HepG2 (cell line): ENCODE measurements at regions not wholly inside any gene's neighbourhood (a gene's known extent, or its start where the extent isn't known, plus 50 kb on each side); places are given as distances from the start of the nearest gene placed in this dataset.

ENCODE experiments used
- ATAC-seq: fragments of 200-7000 bp; cut with Tn5 transposase; 3 replicates; pipeline ENCODE4 v1.9.1; 2020; ENCODE audit warnings: mild to moderate bottlenecking, moderate library complexity
- BruUV-seq: library from RNA; stranded (reverse); fragments of 400-500 nt; replicated peaks from 2 replicates; lab custom pipeline; 2021; lab: Mats Ljungman, UMichigan
- CTCF ChIA-PET: fragments of 300-600 bp; formaldehyde crosslinking; extraction: SDS; loops from one replicate; lab custom pipeline; 2021; ENCODE audit warnings: low total read pairs, inconsistent platforms, low intra/inter-chr PET ratio; lab: Yijun Ruan, JAX
- POLR2A ChIA-PET: fragments of 350-600 bp; sonication (Branson Sonifier 250); formaldehyde crosslinking; loops from one replicate; lab custom pipeline; 2020; ENCODE audit warnings: antibody characterized with exemption, inconsistent platforms; lab: Yijun Ruan, JAX
- DNase-seq: peaks from one replicate; pipeline ENCODE4 v3.0.0-alpha.2; 2015; ENCODE audit warnings: low spot score
- FAIRE-seq: peaks from 3 replicates; lab custom pipeline; 2011; peaks lifted over from hg19 to GRCh38; lab: Jason Lieb, UNC
- H2AFZ ChIP-seq: one replicate; pipeline ENCODE4 v1.6.1; 2011; ENCODE audit warnings: low read length, inconsistent platforms
- H3K27ac ChIP-seq: fragments of 300-600 bp; 3 replicates; pipeline ENCODE4 v1.8.0; 2011; ENCODE audit warnings: mixed run types, mild to moderate bottlenecking, mixed read lengths, low read length, inconsistent platforms; ENCODE audit not compliant: insufficient read depth; ENCODE audit errors: extremely low read length
- H3K27me3 ChIP-seq, 2 experiments: fragments of 200-600 bp in 1 of 2; 2 replicates in 1 of 2; 3 replicates in 1 of 2; pipeline versions ENCODE4 v1.6.0 to v1.8.0; 2011; ENCODE audit warnings: low read length in 2 of 2, mild to moderate bottlenecking in 2 of 2, moderate library complexity in 2 of 2, inconsistent platforms in 1 of 2; ENCODE audit not compliant: insufficient read depth in 2 of 2, control insufficient read depth in 1 of 2
- H3K36me3 ChIP-seq, 2 experiments: fragments of 200-600 bp in 1 of 2; replicated peaks in 1 of 2; 2 replicates in 1 of 2; 3 replicates in 1 of 2; pipeline versions ENCODE4 v1.5.1 to v1.8.0; 2011; ENCODE audit warnings: low read length in 2 of 2, inconsistent platforms in 1 of 2; ENCODE audit not compliant: insufficient read depth in 2 of 2, control insufficient read depth in 1 of 2
- H3K4me1 ChIP-seq: 2 replicates; pipeline ENCODE4 v1.5.1; 2012; ENCODE audit warnings: low read length, inconsistent platforms; ENCODE audit not compliant: insufficient read depth
- H3K4me2 ChIP-seq: 2 replicates; pipeline ENCODE4 v1.6.0; 2011; ENCODE audit warnings: low read depth, low read length, inconsistent platforms
- H3K4me3 ChIP-seq, 3 experiments: fragments of 200-600 bp in 1 of 3; sonication (generic), shearing (Covaris generic) in 1 of 3; replicated peaks in 1 of 3; 2 replicates each; pipeline ENCODE4 v1.5.1; 2011 to 2016; ENCODE audit warnings: low read length in 3 of 3, inconsistent platforms in 2 of 3, low read depth in 2 of 3, mild to moderate bottlenecking in 2 of 3, control low read depth in 1 of 3, mixed read lengths in 1 of 3; ENCODE audit not compliant: insufficient read depth in 1 of 3
- H3K79me2 ChIP-seq: one replicate; pipeline ENCODE4 v1.6.1; 2011; ENCODE audit warnings: low read length, inconsistent platforms; ENCODE audit not compliant: insufficient read depth
- H3K9ac ChIP-seq: 2 replicates; pipeline ENCODE4 v1.6.0; 2011; ENCODE audit warnings: mild to moderate bottlenecking, low read depth, low read length, inconsistent platforms; ENCODE audit not compliant: insufficient read depth
- H3K9me3 ChIP-seq: 2 replicates; pipeline ENCODE4 v1.5.1; 2012; ENCODE audit warnings: mild to moderate bottlenecking, low read length
- H4K20me1 ChIP-seq: 2 replicates; pipeline ENCODE4 v1.6.0; 2011; ENCODE audit warnings: inconsistent platforms, mild to moderate bottlenecking, low read length, moderate library complexity; ENCODE audit not compliant: insufficient read depth
- ATRX ChIP-seq: sonication (generic); formaldehyde crosslinking; IDR thresholded peaks from 2 replicates; pipeline ENCODE4 v1.4.0; 2020; ENCODE audit warnings: missing genetic modification reagents, borderline replicate concordance
- HHEX ChIP-seq: IDR thresholded peaks from 2 replicates; pipeline ENCODE4 v1.6.1; 2016; ENCODE audit warnings: control low read depth
- HNRNPL ChIP-seq: fragments of 200-400 bp; formaldehyde crosslinking; IDR thresholded peaks from 2 replicates; pipeline ENCODE4 v1.6.1; 2017; ENCODE audit warnings: mild to moderate bottlenecking, low read depth, low read length
- HNRNPUL1 ChIP-seq: fragments of 200-400 bp; formaldehyde crosslinking; IDR thresholded peaks from 2 replicates; pipeline ENCODE4 v1.6.1; 2017; ENCODE audit warnings: low read depth, mild to moderate bottlenecking, low read length, moderate library complexity
- JARID2 ChIP-seq: sonication (generic); formaldehyde crosslinking; IDR thresholded peaks from 2 replicates; pipeline ENCODE4 v1.8.1; 2023; ENCODE audit warnings: missing genetic modification reagents, inconsistent platforms; ENCODE audit not compliant: insufficient replicate concordance
- RELA ChIP-seq: sonication (generic); formaldehyde crosslinking; IDR thresholded peaks from 2 replicates; pipeline ENCODE4 v1.4.0; 2020; ENCODE audit warnings: missing genetic modification reagents
- RNF2 ChIP-seq: fragments of 450-650 bp; conservative IDR thresholded peaks from 2 replicates; pipeline ENCODE4 v1.6.1; 2016; ENCODE audit warnings: low read depth
- STAG1 ChIP-seq: sonication (generic); formaldehyde crosslinking; IDR thresholded peaks from 2 replicates; pipeline ENCODE4 v1.4.0; 2020; ENCODE audit warnings: missing genetic modification reagents
- ZC3H13 ChIP-seq: sonication (generic); formaldehyde crosslinking; IDR thresholded peaks from 2 replicates; pipeline ENCODE4 v1.8.1; 2023; ENCODE audit warnings: mild to moderate bottlenecking, missing genetic modification reagents, moderate library complexity
- ZNF746 ChIP-seq: sonication (generic); formaldehyde crosslinking; IDR thresholded peaks from 2 replicates; pipeline ENCODE4 v1.8.0; 2022; ENCODE audit warnings: mild to moderate bottlenecking, missing genetic modification reagents
- ZNF761 ChIP-seq: sonication (generic); formaldehyde crosslinking; conservative IDR thresholded peaks from 2 replicates; pipeline ENCODE4 v1.4.0; 2020; ENCODE audit warnings: mild to moderate bottlenecking, missing genetic modification reagents
- ZNF790 ChIP-seq: sonication (generic); formaldehyde crosslinking; IDR thresholded peaks from 2 replicates; pipeline ENCODE4 v1.8.0; 2022; ENCODE audit warnings: missing genetic modification reagents, mild to moderate bottlenecking, borderline replicate concordance
- WGBS: methylation state at CpG from one replicate; pipeline ENCODE4 v1.1.6; 2017; ENCODE audit warnings: low lambda C conversion rate; 5-methylcytosine and 5-hydroxymethylcytosine counted together
- in situ Hi-C: cut with HindIII; loops from 2 replicates; pipeline ENCODE4 v1.10.0; 2017; ENCODE audit warnings: low pct_unique_long_range_greater_than_20kb; ENCODE audit not compliant: extremely low pct_ligation_motif_present
- intact Hi-C: fragments of 100-400 bp; cut with micrococcal nuclease; formaldehyde crosslinking; loops from one replicate; pipeline ENCODE4 v1.10.0; 2022; ENCODE audit not compliant: unreplicated experiment

GRCh38 chr13:60881507-60881906, 484.5 kb downstream of the TDRD3 start:
- ChIA-PET POLR2A (no interaction called here), CTCF (no interaction called here)
- no peak overlapping the region for H3K9ac ChIP-seq
- H3K79me2 ChIP-seq: no peaks in the 10 kb centered on the region
- ATAC-seq (no peak), FAIRE-seq (no peak)
- H3K27me3 ChIP-seq: no peaks in the 10 kb centered on the region
- no peak overlapping the region for H3K27ac ChIP-seq
- H3K4me2 ChIP-seq: no peak overlapping the region
- no peaks in the 10 kb centered on the region for H3K4me1 ChIP-seq
- intact Hi-C loops: loop anchor here (5.0 kb wide), 1 partner anchor 361 kb away; no protein-coding TSS in a partner anchor
- no peaks in the 10 kb centered on the region for H3K9me3 ChIP-seq
- in situ Hi-C loops: no loop called here
- WGBS: 0% methylated on average over 1 of the region's 1 CpG
- H4K20me1 ChIP-seq: no peaks in the 10 kb centered on the region
- H3K4me3 ChIP-seq: no peak overlapping the region
- H2AFZ ChIP-seq: no peak overlapping the region
- no peaks in the 10 kb centered on the region for H3K36me3 ChIP-seq
- TF ChIP-seq HNRNPL (no peak), JARID2 (no peak), ZNF790 (CRISPR knock-in tag) (no peak)
- TF ChIP-seq, all 625 proteins: peak for 0
- no TSS peak for BruUV-seq
- no peak for DNase-seq

DNA sequence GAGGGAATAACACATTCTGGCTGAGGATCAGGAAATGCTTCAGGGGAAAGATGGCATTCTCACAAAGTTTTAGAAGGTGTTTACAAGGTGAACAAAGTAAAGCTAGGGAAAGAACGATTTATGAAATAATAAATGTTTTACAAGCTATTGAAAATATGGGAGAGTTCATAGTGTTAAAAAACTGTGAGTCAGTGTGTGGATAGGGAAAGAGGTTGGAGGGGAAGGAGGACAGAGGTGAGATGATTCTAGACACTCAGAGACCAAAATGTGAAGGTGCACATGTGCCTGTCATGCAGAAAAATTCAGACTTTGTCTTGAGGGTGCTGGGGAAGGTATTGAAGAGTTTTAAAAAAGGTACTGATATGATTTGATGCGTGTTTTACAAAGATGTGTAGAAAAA, 476.1 kb downstream of the TDRD3 start:
- ChIA-PET CTCF (no interaction called here), POLR2A (no interaction called here)
- Histone ChIP-seq H3K4me2 (no peak overlapping the region), H4K20me1 (no peaks in the 10 kb centered on the region), H3K4me3 (no peak overlapping the region), H3K27ac (no peak overlapping the region), H3K79me2 (no peaks in the 10 kb centered on the region), H2AFZ (no peak overlapping the region), H3K4me1 (no peaks in the 10 kb centered on the region), H3K9ac (no peak overlapping the region), H3K36me3 (no peaks in the 10 kb centered on the region), H3K27me3 (no peaks in the 10 kb centered on the region), H3K9me3 (peaks cover 4% of the 10 kb centered on the region; the same call in 1 of the 2 replicates)
- intact Hi-C loops: no loop called here
- in situ Hi-C loops: no loop called here
- FAIRE-seq (no peak), DNase-seq (no peak), ATAC-seq (no peak)
- no TSS peak for BruUV-seq
- TF ChIP-seq ZNF746 (CRISPR knock-in tag) (no peak), ZC3H13 (CRISPR knock-in tag) (no peak), HHEX (CRISPR knock-in tag) (no peak), HNRNPUL1 (no peak), ZNF761 (CRISPR knock-in tag) (no peak), RELA (no peak), RNF2 (no peak), ATRX (CRISPR knock-in tag) (no peak), STAG1 (no peak)
- 0% methylated on average over 2 of the region's 2 CpGs for WGBS
